Esophagus muscularis mucosa (tissue), 3 donors: ENCODE measurements at regions not wholly inside any gene's neighbourhood (a gene's known extent, or its start where the extent isn't known, plus 50 kb on each side); places are given as distances from the start of the nearest gene placed in this dataset.

Source experiments
- CTCF ChIP-seq, 3 experiments: fragments of 200-600 bp in 2 of 3; fragments of 450-650 bp in 1 of 3; sonication (generic) in 2 of 3; IDR thresholded peaks; one replicate each; pipeline ENCODE4 v1.5.1; 2017 to 2019; ENCODE audit warnings: antibody characterized with exemption in 3 of 3, mild to moderate bottlenecking in 2 of 3, moderate library complexity in 1 of 3
- POLR2A ChIP-seq: fragments of 450-650 bp; IDR thresholded peaks from one replicate; pipeline ENCODE4 v1.6.1; 2017; ENCODE audit warnings: antibody characterized with exemption, moderate library complexity, mild to moderate bottlenecking, low read depth
- POLR2AphosphoS5 ChIP-seq, 2 donors: sonication (generic); formaldehyde crosslinking; IDR thresholded peaks; one replicate each; pipeline ENCODE4 v1.6.1; 2017; ENCODE audit warnings: antibody characterized with exemption in 2 of 2

DNA sequence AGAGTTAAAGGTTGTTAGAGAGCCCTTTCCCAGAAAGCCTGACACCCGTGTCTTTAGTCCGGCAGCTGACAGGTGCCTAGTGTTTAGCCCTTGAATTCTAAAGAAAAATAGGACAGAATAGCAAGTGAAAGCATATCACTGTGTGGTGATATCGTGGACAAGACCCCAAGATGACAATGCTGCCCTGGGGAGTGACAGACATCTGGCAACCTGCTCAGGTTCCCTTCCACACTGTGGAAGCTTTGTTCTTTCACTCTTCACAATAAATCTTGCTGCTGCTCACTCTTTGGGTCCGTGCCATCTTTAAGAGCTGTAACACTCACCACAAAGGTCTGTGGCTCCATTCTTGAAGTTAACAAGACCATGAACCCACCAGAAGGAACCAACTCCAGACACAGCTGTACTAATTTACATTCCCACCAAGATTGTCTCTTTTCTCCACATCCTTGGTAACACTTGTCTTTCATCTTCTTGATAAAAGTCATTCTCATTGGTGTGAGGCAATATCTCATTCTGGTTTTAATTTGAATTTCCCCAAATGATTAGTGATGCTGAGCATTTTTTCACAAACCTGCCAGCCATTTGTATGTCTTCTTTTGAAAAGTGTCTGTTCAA lies 107.6 kb upstream of the SGIP1 start:
- TF ChIP-seq CTCF (IDR thresholded peaks at IDR 0.05) (no peak), POLR2AphosphoS5 (IDR thresholded peaks at IDR 0.05) (no peak), POLR2A (no peak)
